ENCODE measurements at regions not wholly inside any gene's neighbourhood (a gene's known extent, or its start where the extent isn't known, plus 50 kb on each side); places are given as distances from the start of the nearest gene placed in this dataset.

GRCh38 chr13:44141725-44142539 is 231.7 kb upstream of the SERP2 start:
- DNase-seq: peak; percentile 99
- TF ChIP-seq EP300 (IDR thresholded peaks at IDR 0.05): no peak
- TF ChIP-seq POLR2A (IDR thresholded peaks at IDR 0.05): peak; percentile 91 to 93
- TF ChIP-seq POLR2AphosphoS5 (IDR thresholded peaks at IDR 0.05): peak; percentile 94 to 97 (median 96)
- TF ChIP-seq CTCF (IDR thresholded peaks at IDR 0.05): peak in 1 of 4 experiments; percentile 32
- Histone ChIP-seq H3K4me1 (peaks cover 0 to 17% (median 10%) of the 10 kb centered on the region in 4 donors), H3K36me3 (no peaks in the 10 kb centered on the region), H3K4me3 (peak overlapping the region; percentile 43 to 57 (median 52)), H3K9me3 (no peaks in the 10 kb centered on the region), H3K27ac (peak overlapping the region; percentile 86 to 95 (median 90)), H3K27me3 (no peaks in the 10 kb centered on the region)
- WGBS, 2 donors: 0 to 1% methylated on average over 83 to 84 of the region's 84 CpGs
- intact Hi-C loops (cut with DNase I): loop anchor here (5.0 to 10.0 kb wide), 5 partner anchors 80 to 295 kb away; partner anchors contain the start of gene SERP2

- no peaks in the 10 kb centered on the region for H3K27me3 ChIP-seq
- peaks cover 0 to 17% (median 10%) of the 10 kb centered on the region in 4 donors for H3K4me1 ChIP-seq
- H3K36me3 ChIP-seq: no peaks in the 10 kb centered on the region
- peak overlapping the region; percentile 43 to 57 (median 52) for H3K4me3 ChIP-seq
- TF ChIP-seq POLR2A (IDR thresholded peaks at IDR 0.05): no peak
- no peak for TF ChIP-seq POLR2AphosphoS5 (IDR thresholded peaks at IDR 0.05)
- no peak for TF ChIP-seq EP300 (IDR thresholded peaks at IDR 0.05)
- TF ChIP-seq CTCF (IDR thresholded peaks at IDR 0.05): no peak
- intact Hi-C loops (cut with DNase I): loop anchor here (5.0 to 10.0 kb wide), 5 partner anchors 80 to 295 kb away; partner anchors contain the start of gene SERP2
- no peak for DNase-seq
- peak overlapping the region; percentile 82 to 91 (median 86) for H3K27ac ChIP-seq
- 2 to 10% methylated on average over 7 of the region's 7 CpGs for WGBS, 2 donors
- no peaks in the 10 kb centered on the region for H3K9me3 ChIP-seq
Observed at GRCh38 chr13:44142540-44142867, 231.1 kb upstream of the SERP2 start.

- H3K27ac ChIP-seq: peak overlapping the region in 3 of 4 donors; percentile 84 to 91 (median 88)
- H3K9me3 ChIP-seq: no peaks in the 10 kb centered on the region
- intact Hi-C loops (cut with DNase I): loop anchor here (5.0 to 10.0 kb wide), 5 partner anchors 79 to 294 kb away; partner anchors contain the start of gene SERP2
- peak overlapping the region in 3 of 4 donors; percentile 50 to 57 (median 55) for H3K4me3 ChIP-seq
- no peaks in the 10 kb centered on the region for H3K27me3 ChIP-seq
- no peak for DNase-seq
- H3K36me3 ChIP-seq: no peaks in the 10 kb centered on the region
- TF ChIP-seq CTCF (IDR thresholded peaks at IDR 0.05) (no peak), POLR2A (IDR thresholded peaks at IDR 0.05) (no peak), EP300 (IDR thresholded peaks at IDR 0.05) (no peak), POLR2AphosphoS5 (IDR thresholded peaks at IDR 0.05) (no peak)
- 36 to 72% methylated on average over 4 of the region's 4 CpGs for WGBS, 2 donors
- peaks cover 0 to 17% (median 10%) of the 10 kb centered on the region in 4 donors for H3K4me1 ChIP-seq
Observed at GRCh38 chr13:44142941-44143665, 230.5 kb upstream of the SERP2 start.

- H3K4me1 ChIP-seq: peaks cover 0 to 13% (median 8%) of the 10 kb centered on the region in 4 donors
- no peak for TF ChIP-seq EP300 (IDR thresholded peaks at IDR 0.05)
- no peak for TF ChIP-seq POLR2A (IDR thresholded peaks at IDR 0.05)
- TF ChIP-seq CTCF (IDR thresholded peaks at IDR 0.05): no peak
- no peak for TF ChIP-seq POLR2AphosphoS5 (IDR thresholded peaks at IDR 0.05)
- no peak for DNase-seq
- no peaks in the 10 kb centered on the region for H3K36me3 ChIP-seq
- H3K27ac ChIP-seq: no peak overlapping the region
- intact Hi-C loops (cut with DNase I): loop anchor here (10.0 kb wide), 1 partner anchor 229 kb away; the partner anchor contains the start of gene SERP2
- no peak overlapping the region for H3K4me3 ChIP-seq
- no peaks in the 10 kb centered on the region for H3K27me3 ChIP-seq
- WGBS, 2 donors: 76 to 88% methylated on average over 1 of the region's 1 CpG
- H3K9me3 ChIP-seq: no peaks in the 10 kb centered on the region
Observed at GRCh38 chr13:44146138-44146537, 227.5 kb upstream of the SERP2 start.

Measured in sigmoid colon (tissue), 6 donors.